Transverse colon (tissue), 4 donors: ENCODE measurements at regions not wholly inside any gene's neighbourhood (a gene's known extent, or its start where the extent isn't known, plus 50 kb on each side); places are given as distances from the start of the nearest gene placed in this dataset.

Experiments
- CTCF ChIP-seq, 5 experiments: fragments of 200-600 bp in 3 of 5; fragments of 450-650 bp in 2 of 5; sonication (generic) in 3 of 5; IDR thresholded peaks; 1 replicate in 2 of 5; 2 replicates in 3 of 5; pipeline ENCODE4 v1.5.1; 2016 to 2017; ENCODE audit warnings: antibody characterized with exemption in 5 of 5, inconsistent platforms in 3 of 5, mild to moderate bottlenecking in 2 of 5, moderate library complexity in 1 of 5
- EP300 ChIP-seq: sonication (generic); formaldehyde crosslinking; IDR thresholded peaks from one replicate; pipeline ENCODE4 v1.6.1; 2017; ENCODE audit warnings: antibody characterized with exemption, low read depth
- POLR2A ChIP-seq: fragments of 450-650 bp; IDR thresholded peaks from one replicate; pipeline ENCODE4 v1.6.1; 2016; ENCODE audit warnings: antibody characterized with exemption, mild to moderate bottlenecking, moderate library complexity
- POLR2AphosphoS5 ChIP-seq, 3 donors: sonication (generic); formaldehyde crosslinking; IDR thresholded peaks; one replicate each; pipeline ENCODE4 v1.6.1; 2016; ENCODE audit warnings: antibody characterized with exemption in 3 of 3

- TF ChIP-seq CTCF (IDR thresholded peaks at IDR 0.05), result no peak
- TF ChIP-seq POLR2A, result no peak
- TF ChIP-seq POLR2AphosphoS5 (IDR thresholded peaks at IDR 0.05), result no peak
- no peak for TF ChIP-seq EP300
These were observed 235.8 kb upstream of the MEX3C start for GRCh38 chr18:51433296-51433695.
